Pulmonary artery endothelial cell (primary cell): ENCODE measurements at regions not wholly inside any gene's neighbourhood (a gene's known extent, or its start where the extent isn't known, plus 50 kb on each side); places are given as distances from the start of the nearest gene placed in this dataset.

Source experiments
- DNase-seq: peaks from one replicate; pipeline ENCODE4 v3.0.0-alpha.2; 2011; ENCODE audit warnings: low read depth, low spot score

GRCh38 chrX:10897768-10898167, 213.4 kb upstream of the HCCS start:
- no peak for DNase-seq

- peak; percentile 17 for DNase-seq
These were observed 210.4 kb upstream of the HCCS start for GRCh38 chrX:10900585-10901289.

DNA sequence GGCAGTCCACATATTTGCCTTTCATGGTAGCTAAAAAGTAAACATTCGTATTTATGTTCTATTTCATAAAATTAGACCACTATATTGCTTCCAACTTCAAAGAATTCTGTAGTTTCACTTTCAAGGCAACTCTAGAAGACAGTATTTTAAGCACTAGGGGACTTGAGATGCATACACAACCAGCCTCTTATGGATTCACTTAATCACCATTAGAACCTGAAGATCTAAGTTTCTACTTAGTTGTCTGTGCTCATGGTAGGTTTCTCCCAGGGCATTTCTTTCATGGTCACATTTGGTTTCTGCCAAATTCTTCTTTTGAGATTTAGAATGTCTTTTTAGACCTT, 209.9 kb upstream of the HCCS start:
- no peak for DNase-seq

- no peak for DNase-seq
These were observed 209.1 kb upstream of the HCCS start for GRCh38 chrX:10902001-10902400.

DNA sequence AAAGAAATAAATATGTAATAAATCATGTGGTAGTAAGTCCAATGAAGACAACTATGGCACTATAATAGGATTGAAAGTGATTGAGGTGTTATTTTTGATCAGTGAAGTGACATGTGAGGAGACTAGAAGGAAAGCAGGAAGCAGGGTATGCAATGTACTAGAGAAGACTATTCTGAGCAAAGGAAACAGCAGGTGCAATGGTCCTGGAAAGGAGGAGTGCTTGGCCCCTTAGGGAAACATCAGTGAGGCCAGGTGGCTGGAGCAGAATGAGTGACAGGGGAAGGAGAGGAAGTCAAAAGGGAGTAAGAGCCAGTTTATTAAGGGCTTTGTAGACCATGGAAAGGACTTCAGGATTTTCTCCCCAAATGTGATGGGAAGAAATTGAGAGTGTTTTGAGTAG, 207.6 kb upstream of the HCCS start:
- DNase-seq: no peak

DNA sequence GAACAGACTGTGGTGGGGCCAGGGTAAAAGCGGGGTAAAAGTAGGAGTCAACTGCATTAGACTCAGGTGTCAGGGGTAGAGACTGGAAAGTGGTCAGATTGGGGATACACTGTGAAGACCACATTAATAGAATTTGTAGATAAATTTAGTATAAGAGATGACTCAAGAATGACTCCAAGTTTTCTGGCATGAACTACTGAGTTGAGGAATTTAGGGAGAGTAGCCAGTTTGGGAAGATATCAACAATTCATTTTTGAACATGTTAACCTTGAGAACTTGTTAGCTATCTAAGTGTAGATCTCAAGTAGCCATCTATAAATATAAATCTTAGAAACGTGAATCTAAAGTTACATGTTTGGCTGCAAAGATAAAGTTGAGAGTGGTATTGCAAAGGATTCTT, 206.9 kb upstream of the HCCS start:
- DNase-seq: no peak

DNA sequence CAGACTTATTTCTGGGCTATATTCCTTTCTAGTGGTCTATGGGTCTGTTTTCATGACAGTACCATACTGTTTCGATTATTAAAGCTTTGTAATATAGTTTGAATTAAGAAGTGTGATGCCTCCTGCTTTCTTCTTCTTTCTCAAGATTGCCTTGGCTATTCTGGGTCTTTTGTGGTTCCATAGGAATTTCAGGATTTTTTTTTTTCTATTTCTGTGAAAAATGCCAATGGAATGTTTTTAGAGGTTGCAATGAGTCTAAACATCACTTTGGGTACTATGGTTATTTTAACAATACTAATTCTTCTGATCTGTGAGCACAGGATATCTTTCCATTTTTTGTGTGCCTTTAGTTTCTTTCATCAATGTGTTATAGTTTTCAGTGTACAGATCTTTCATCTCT, 204.3 kb upstream of the HCCS start:
- DNase-seq: no peak

GRCh38 chrX:10922159-10922558, 189.0 kb upstream of the HCCS start:
- peak; percentile 74 for DNase-seq

DNA sequence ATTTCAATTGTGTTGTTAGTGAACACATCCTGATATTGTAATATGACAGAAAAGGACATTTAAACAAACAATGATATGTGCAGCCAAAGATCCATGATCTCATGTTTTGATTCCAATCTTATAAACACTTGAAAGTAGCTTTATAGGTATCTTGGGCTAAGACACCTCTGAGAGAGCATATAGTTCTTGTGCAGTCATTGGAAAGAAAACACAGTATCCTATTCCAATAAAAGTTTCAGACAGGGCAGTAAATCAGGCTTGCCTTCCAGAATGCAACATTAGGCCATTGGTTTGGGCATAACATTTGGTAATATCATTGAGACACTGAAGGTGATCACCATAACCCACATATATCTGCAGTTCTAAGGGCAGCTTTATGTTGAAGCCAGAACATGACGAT, 188.3 kb upstream of the HCCS start:
- no peak for DNase-seq

DNA sequence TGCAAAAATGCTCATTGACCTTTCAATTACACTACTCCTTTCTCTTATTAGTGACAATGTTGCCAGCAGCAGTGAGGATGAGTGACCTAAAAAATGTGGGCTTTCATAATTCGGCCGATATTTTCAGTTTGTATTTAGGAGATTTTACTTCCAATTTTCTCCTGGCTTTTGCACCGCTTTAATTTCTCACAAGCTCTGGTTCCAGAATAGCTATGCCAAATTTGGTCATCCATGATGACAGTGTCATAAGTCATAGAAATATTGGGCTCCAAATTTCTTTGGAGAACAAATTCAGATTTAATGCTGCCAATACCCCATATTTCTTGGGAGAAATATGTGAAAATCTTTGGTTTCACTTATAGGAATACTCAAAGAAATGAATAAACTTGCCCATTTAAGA, 187.7 kb upstream of the HCCS start:
- no peak for DNase-seq

DNA sequence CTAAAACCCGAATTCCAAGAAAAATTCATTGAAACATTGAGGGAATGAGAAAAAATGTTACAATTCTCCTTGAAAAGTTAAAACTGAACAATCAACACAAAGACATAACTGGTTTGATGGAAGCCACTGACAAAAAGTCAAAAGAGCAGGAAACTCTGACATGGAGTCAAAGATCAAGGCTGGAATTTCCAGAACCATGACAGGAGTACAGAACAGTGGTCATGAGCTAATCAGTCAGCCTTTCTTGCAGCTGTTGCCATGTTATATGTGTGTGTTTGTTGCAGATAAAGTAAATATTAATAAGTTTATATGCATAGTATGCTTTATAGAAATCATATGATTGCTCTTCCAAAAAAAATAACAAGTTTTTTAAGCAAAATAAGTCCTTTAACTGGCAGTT, 184.7 kb upstream of the HCCS start:
- no peak for DNase-seq

- DNase-seq: no peak
These were observed 184.2 kb upstream of the HCCS start for GRCh38 chrX:10926891-10927290.

DNA sequence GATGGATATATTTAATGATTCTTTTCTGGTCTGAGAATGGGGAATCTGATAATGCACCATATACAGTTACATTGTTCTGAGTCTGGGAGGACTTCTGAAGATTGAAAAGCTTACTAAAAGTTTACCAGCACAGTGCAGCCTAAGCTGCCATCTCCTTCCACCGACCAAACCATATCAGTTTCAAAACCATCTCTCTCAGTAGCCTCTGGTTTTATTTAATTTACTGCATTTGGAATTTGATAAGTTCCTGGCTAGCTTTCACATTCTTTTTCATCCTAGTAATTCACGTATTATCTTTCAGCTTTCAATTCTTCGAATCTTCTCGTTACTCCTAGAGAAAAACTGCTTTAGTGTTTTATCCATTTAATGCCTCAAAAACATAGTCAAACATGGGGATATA, 181.4 kb upstream of the HCCS start:
- no peak for DNase-seq

DNA sequence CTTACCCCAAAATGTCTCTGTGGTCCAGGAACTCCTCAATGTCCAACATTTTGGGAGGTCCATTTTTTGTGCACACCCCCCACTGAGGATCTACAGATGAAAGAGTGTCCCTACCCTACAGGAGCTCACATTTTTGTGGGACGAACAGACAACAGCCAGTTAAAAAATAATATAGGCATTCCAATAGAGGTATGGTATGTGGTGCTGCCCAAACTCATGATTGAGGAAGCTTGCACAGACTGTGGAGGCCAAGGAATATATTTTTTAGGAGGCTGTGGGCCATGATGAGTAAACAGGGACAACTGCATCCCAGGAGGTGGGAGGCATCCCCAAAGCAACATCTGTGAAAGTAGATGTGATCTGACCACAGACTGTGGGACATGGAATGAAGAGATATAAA, 181.0 kb upstream of the HCCS start:
- no peak for DNase-seq

GRCh38 chrX:10931976-10932375, 179.2 kb upstream of the HCCS start:
- no peak for DNase-seq

DNA sequence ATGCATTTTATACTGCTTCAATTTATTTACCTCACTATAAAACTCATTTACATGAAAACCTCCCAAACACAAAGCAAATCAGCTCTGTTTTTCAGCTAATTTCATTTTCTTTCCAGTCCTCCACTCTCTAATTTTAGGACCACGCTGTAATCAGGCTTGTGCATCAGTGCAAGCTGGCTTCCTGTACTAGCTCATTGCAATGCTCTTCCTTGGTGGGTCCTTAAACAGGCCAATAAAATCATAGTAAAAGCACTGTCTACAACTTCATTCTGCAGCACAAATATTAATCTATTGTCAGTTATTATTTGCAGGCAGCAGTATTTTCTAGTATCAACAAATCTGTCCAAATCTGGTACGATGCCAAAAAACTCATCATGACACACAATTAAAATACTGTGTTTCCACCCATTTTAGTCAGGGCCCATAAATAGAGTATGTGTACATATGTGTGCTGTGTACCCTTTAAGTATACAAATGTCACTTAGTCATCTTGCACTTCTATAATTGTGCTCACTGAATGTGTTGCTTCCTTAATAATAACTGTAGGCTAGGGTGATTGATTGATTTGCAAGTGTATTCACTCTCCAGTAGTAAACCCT, 178.2 kb upstream of the HCCS start:
- DNase-seq: no peak

DNA sequence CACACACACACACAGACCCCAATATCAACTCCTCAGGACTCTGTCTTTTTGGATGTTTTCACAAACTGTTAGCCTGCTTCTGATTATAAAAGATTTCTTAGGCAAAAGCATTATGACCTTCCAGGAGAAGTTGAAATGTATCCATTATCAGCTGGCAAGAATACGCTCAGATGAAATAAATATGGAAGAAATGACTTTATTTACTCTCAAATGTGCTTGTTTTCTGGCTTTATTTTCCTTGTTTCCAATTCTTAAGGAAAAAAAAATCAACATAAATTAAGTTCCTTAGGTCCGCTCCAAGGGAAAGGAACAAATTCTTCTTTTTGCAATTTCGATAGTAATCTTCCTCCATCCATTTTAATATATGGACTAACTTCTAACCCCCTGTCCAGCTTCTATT, 175.6 kb upstream of the HCCS start:
- no peak for DNase-seq

DNA sequence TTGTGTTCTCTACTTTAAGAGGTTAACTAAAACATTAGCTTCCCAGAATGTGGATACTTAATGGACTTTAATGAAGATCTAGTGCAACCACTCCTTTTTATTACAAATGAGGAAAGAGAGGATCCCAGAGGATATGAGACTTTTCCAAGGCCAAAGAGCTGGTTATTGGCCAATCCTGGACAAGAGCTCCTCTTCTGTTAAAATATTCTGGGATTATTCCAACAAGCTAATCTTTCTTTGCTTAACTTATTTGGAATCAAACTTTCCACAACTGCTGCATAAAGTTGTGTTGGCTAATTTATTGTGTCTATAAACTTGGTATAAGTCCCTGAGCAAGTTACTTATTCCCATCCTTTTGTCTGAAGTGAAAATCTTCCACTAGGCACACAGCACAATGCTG, 174.2 kb upstream of the HCCS start:
- no peak for DNase-seq

GRCh38 chrX:10938365-10938923, 172.7 kb upstream of the HCCS start:
- DNase-seq: no peak

- DNase-seq: no peak
These were observed 171.7 kb upstream of the HCCS start for GRCh38 chrX:10939424-10939823.

DNA sequence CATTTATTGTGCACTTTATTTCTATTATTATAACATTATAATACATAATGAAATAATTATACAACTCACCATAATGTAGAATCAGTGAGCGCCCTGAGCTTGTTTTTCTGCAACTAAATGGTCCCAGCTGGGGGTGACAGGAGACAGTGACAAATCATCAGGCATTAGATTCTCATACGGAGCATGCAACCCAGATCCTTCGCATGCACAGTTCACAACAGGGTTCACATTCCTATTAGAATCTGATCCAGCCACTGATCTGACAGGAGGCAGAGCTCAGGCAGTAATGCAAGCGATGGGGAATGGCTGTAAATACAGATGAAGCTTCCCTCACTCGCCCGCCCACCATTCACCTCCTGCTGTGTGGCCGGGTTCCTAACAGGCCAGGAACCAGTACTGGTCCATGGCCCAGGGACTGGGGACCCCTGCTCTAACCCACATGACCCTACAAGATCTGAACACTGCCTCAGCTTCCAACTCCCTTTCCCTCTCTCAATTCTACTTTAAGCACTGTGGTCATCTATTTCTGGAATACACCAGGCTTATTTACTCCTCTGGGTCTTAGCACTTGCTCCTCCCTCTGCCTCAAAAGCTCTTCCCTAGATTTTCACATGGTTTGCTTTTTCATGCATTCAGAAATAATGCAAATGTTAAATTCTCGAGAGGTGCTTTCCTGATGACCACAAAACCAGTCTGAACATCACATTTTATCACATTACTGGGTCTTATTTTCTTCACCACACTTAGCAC, 166.8 kb upstream of the HCCS start:
- DNase-seq: no peak

GRCh38 chrX:10945498-10945897, 165.6 kb upstream of the HCCS start:
- DNase-seq: no peak

GRCh38 chrX:10949541-10949940, 161.6 kb upstream of the HCCS start:
- no peak for DNase-seq
